ENCODE measurements at regions not wholly inside any gene's neighbourhood (a gene's known extent, or its start where the extent isn't known, plus 50 kb on each side); places are given as distances from the start of the nearest gene placed in this dataset.
"Not testable (repeated sequence)": the region's sequence is repeated elsewhere in the genome, so short reads cannot be mapped to it uniquely, and the experiment has no call there.

GRCh38 chr3:20696388-20697150 lies 510.6 kb upstream of the SGO1 start:
- DNase-seq: no peak

- DNase-seq: no peak
Measured at GRCh38 chr3:20692675-20693074, 506.7 kb upstream of the SGO1 start.

GRCh38 chr3:20683910-20684309 lies 497.9 kb upstream of the SGO1 start:
- DNase-seq: no peak

- DNase-seq: no peak
Measured at GRCh38 chr3:20682573-20682972, 496.6 kb upstream of the SGO1 start.

- no peak for DNase-seq
Measured at GRCh38 chr3:20680990-20681628, 495.1 kb upstream of the SGO1 start.

GRCh38 chr3:20673866-20674265 lies 487.9 kb upstream of the SGO1 start:
- DNase-seq: no peak

GRCh38 chr3:20669675-20670074 lies 483.7 kb upstream of the SGO1 start:
- no peak for DNase-seq

- no peak for DNase-seq
Measured at GRCh38 chr3:20669184-20669583, 483.2 kb upstream of the SGO1 start.

- no peak for DNase-seq
Measured at GRCh38 chr3:20668411-20668810, 482.4 kb upstream of the SGO1 start.

GRCh38 chr3:20666091-20666490 lies 480.1 kb upstream of the SGO1 start:
- DNase-seq: no peak

GRCh38 chr3:20658491-20658890 lies 472.5 kb upstream of the SGO1 start:
- no peak for DNase-seq

- no peak for DNase-seq
Measured at GRCh38 chr3:20657560-20657959, 471.6 kb upstream of the SGO1 start.

GRCh38 chr3:20652231-20652986 lies 466.4 kb upstream of the SGO1 start:
- no peak for DNase-seq

- no peak for DNase-seq
Measured at GRCh38 chr3:20648921-20649381, 462.9 kb upstream of the SGO1 start.

GRCh38 chr3:20648294-20648693 lies 462.3 kb upstream of the SGO1 start:
- DNase-seq: no peak

GRCh38 chr3:20646425-20646824 lies 460.4 kb upstream of the SGO1 start:
- no peak for DNase-seq

GRCh38 chr3:20645340-20645739 lies 459.3 kb upstream of the SGO1 start:
- DNase-seq: no peak

GRCh38 chr3:20637729-20638128 lies 451.7 kb upstream of the SGO1 start:
- DNase-seq: no peak

- DNase-seq: no peak
Measured at GRCh38 chr3:20622304-20622703, 436.3 kb upstream of the SGO1 start.

- DNase-seq: not testable (repeated sequence)
Measured at GRCh38 chr3:20618621-20619020, 432.6 kb upstream of the SGO1 start.

GRCh38 chr3:20618181-20618580 lies 432.2 kb upstream of the SGO1 start:
- DNase-seq: not testable (repeated sequence)

GRCh38 chr3:20615982-20616381 lies 430.0 kb upstream of the SGO1 start:
- not testable (repeated sequence) for DNase-seq

GRCh38 chr3:20608054-20608738 lies 422.2 kb upstream of the SGO1 start:
- DNase-seq: no peak

Measured in CD4-positive, alpha-beta T cell treated with Interleukin-21 for 1 hour (primary cell).